H9 (cell line): ENCODE measurements at regions not wholly inside any gene's neighbourhood (a gene's known extent, or its start where the extent isn't known, plus 50 kb on each side); places are given as distances from the start of the nearest gene placed in this dataset.

Experiments
- DNase-seq: peaks from one replicate; pipeline ENCODE4 v3.0.0-alpha.2; 2017
- H2AFZ ChIP-seq: one replicate; pipeline ENCODE4 v1.6.1; 2013; ENCODE audit warnings: mild to moderate bottlenecking, low read length, control low read depth, moderate library complexity
- H2AK5ac ChIP-seq: 2 replicates; pipeline ENCODE4 v1.6.1; 2013; ENCODE audit warnings: low read length, control low read depth, mixed read lengths; ENCODE audit not compliant: insufficient read length
- H2BK120ac ChIP-seq: one replicate; pipeline ENCODE4 v1.6.1; 2013; ENCODE audit warnings: low read depth, mild to moderate bottlenecking, low read length, control low read depth, inconsistent platforms; ENCODE audit not compliant: poor library complexity, severe bottlenecking
- H2BK12ac ChIP-seq: 2 replicates; pipeline ENCODE4 v1.6.1; 2013; ENCODE audit warnings: low read length, control low read depth, mixed read lengths, low read depth; ENCODE audit not compliant: insufficient read length
- H2BK15ac ChIP-seq: 2 replicates; pipeline ENCODE4 v1.6.1; 2013; ENCODE audit warnings: low read depth, low read length, control low read depth
- H2BK20ac ChIP-seq: one replicate; pipeline ENCODE4 v1.6.1; 2013; ENCODE audit warnings: low read depth, mild to moderate bottlenecking, low read length, control low read depth, inconsistent platforms; ENCODE audit not compliant: poor library complexity, severe bottlenecking
- H2BK5ac ChIP-seq: 2 replicates; pipeline ENCODE4 v1.6.1; 2013; ENCODE audit warnings: low read length, control low read depth, mixed read lengths; ENCODE audit not compliant: insufficient read length
- H3K14ac ChIP-seq: 2 replicates; pipeline ENCODE4 v1.6.1; 2013; ENCODE audit warnings: low read length, control low read depth; ENCODE audit not compliant: insufficient read depth
- H3K18ac ChIP-seq: 2 replicates; pipeline ENCODE4 v1.6.1; 2013; ENCODE audit warnings: low read depth, mild to moderate bottlenecking, mixed read lengths, low read length, control low read depth; ENCODE audit not compliant: insufficient read length
- H3K23ac ChIP-seq: 2 replicates; pipeline ENCODE4 v1.6.1; 2013; ENCODE audit warnings: low read length, control low read depth, mixed read lengths, low read depth; ENCODE audit not compliant: insufficient read length
- H3K23me2 ChIP-seq: 2 replicates; pipeline ENCODE4 v1.6.1; 2013; ENCODE audit warnings: low read depth, mild to moderate bottlenecking, mixed read lengths, low read length, control low read depth; ENCODE audit not compliant: insufficient read length, poor library complexity, severe bottlenecking
- H3K27ac ChIP-seq: 2 replicates; pipeline ENCODE4 v1.5.1; 2013; ENCODE audit warnings: low read length, control low read depth, mixed read lengths, low read depth; ENCODE audit not compliant: insufficient read length
- H3K27me3 ChIP-seq: 2 replicates; pipeline ENCODE4 v1.6.1; 2013; ENCODE audit warnings: low read length, control low read depth, inconsistent platforms; ENCODE audit not compliant: insufficient read depth
- H3K4ac ChIP-seq: 2 replicates; pipeline ENCODE4 v1.6.1; 2013; ENCODE audit warnings: low read depth, mild to moderate bottlenecking, control low read depth, inconsistent platforms, low read length, moderate library complexity
- H3K4me1 ChIP-seq: 2 replicates; pipeline ENCODE4 v1.6.1; 2013; ENCODE audit warnings: low read length, control low read depth, inconsistent platforms; ENCODE audit not compliant: insufficient read depth
- H3K4me2 ChIP-seq: 2 replicates; pipeline ENCODE4 v1.6.1; 2013; ENCODE audit warnings: low read length, control low read depth, mixed read lengths; ENCODE audit not compliant: insufficient read length, insufficient read depth
- H3K56ac ChIP-seq: 2 replicates; pipeline ENCODE4 v1.6.1; 2013; ENCODE audit warnings: low read depth, mild to moderate bottlenecking, mixed read lengths, low read length, control low read depth; ENCODE audit not compliant: insufficient read length
- H3K79me1 ChIP-seq: 2 replicates; pipeline ENCODE4 v1.6.1; 2013; ENCODE audit warnings: low read depth, mild to moderate bottlenecking, moderate library complexity, low read length, control low read depth, inconsistent platforms; ENCODE audit not compliant: insufficient read depth, poor library complexity, severe bottlenecking
- H3K79me2 ChIP-seq: 2 replicates; pipeline ENCODE4 v1.6.1; 2013; ENCODE audit warnings: low read length, control low read depth, inconsistent platforms; ENCODE audit not compliant: insufficient read depth
- H3K9ac ChIP-seq: 2 replicates; pipeline ENCODE4 v1.6.1; 2013; ENCODE audit warnings: low read length, control low read depth, mixed read lengths; ENCODE audit not compliant: insufficient read length; ENCODE audit errors: extremely low read depth
- H3K9me3 ChIP-seq: one replicate; pipeline ENCODE4 v1.6.1; 2013; ENCODE audit warnings: low read depth, low read length, inconsistent platforms; ENCODE audit not compliant: control insufficient read depth
- H3T11ph ChIP-seq: one replicate; pipeline ENCODE4 v1.6.1; 2013; ENCODE audit warnings: mild to moderate bottlenecking, low read length, control low read depth, inconsistent platforms
- H4K20me1 ChIP-seq: one replicate; pipeline ENCODE4 v1.6.1; 2013; ENCODE audit not compliant: control insufficient read depth, insufficient read length, insufficient read depth
- H4K5ac ChIP-seq: 2 replicates; pipeline ENCODE4 v1.6.1; 2013; ENCODE audit warnings: low read depth, mild to moderate bottlenecking, mixed read lengths, low read length, control low read depth; ENCODE audit not compliant: insufficient read length
- H4K8ac ChIP-seq: replicated peaks from 2 replicates; pipeline ENCODE4 v1.6.1; 2013; ENCODE audit warnings: low read length, control low read depth, mixed read lengths, low read depth; ENCODE audit not compliant: insufficient read length
- H4K91ac ChIP-seq: 2 replicates; pipeline ENCODE4 v1.6.1; 2013; ENCODE audit warnings: low read depth, mild to moderate bottlenecking, moderate library complexity, mixed read lengths, low read length, control low read depth; ENCODE audit not compliant: insufficient read length
- H3K27ac Mint-ChIP-seq, 3 experiments: 2 replicates in 2 of 3; 3 replicates in 1 of 3; pipeline ENCODE4 v1.8.0; 2020 to 2021; ENCODE audit warnings: mixed read lengths in 3 of 3, mild to moderate bottlenecking in 1 of 3, moderate library complexity in 1 of 3
- H3K27me3 Mint-ChIP-seq: 2 replicates; pipeline ENCODE4 v1.8.0; 2021; ENCODE audit warnings: low read depth, mild to moderate bottlenecking, moderate library complexity, mixed read lengths
- H3K36me3 Mint-ChIP-seq, 3 experiments: 2 replicates in 2 of 3; 3 replicates in 1 of 3; pipeline ENCODE4 v1.8.0; 2020 to 2021; ENCODE audit warnings: low read depth in 3 of 3, mixed read lengths in 3 of 3; ENCODE audit not compliant: insufficient read depth in 1 of 3
- H3K4me1 Mint-ChIP-seq, 2 experiments: 2 replicates each; pipeline ENCODE4 v1.8.0; 2020; ENCODE audit warnings: mixed read lengths in 2 of 2
- H3K4me3 Mint-ChIP-seq, 2 experiments: 2 replicates in 1 of 2; 3 replicates in 1 of 2; pipeline ENCODE4 v1.8.0; 2020 to 2021; ENCODE audit warnings: mild to moderate bottlenecking in 2 of 2, mixed read lengths in 2 of 2, moderate library complexity in 1 of 2
- H3K9me3 Mint-ChIP-seq, 2 experiments: 2 replicates in 1 of 2; 3 replicates in 1 of 2; pipeline ENCODE4 v1.8.0; 2020; ENCODE audit warnings: mild to moderate bottlenecking in 2 of 2, mixed read lengths in 2 of 2, moderate library complexity in 1 of 2
- WGBS: extraction: QIAGEN DNeasy Blood & Tissue Kit; methylation state at CpG from one replicate; pipeline ENCODE4 v1.1.7; 2013; ENCODE audit warnings: missing lambda C conversion rate, low lambda C conversion rate, mixed read lengths; ENCODE audit not compliant: insufficient read length; ENCODE audit errors: extremely low coverage; 5-methylcytosine and 5-hydroxymethylcytosine counted together
- TF ChIP-seq, protein P1 (sequence below): fragments of 200-600 bp; sonication (generic); conservative IDR thresholded peaks from 3 replicates; pipeline ENCODE4 v1.8.0; 2021; ENCODE audit warnings: antibody characterized with exemption, mild to moderate bottlenecking

DNA sequence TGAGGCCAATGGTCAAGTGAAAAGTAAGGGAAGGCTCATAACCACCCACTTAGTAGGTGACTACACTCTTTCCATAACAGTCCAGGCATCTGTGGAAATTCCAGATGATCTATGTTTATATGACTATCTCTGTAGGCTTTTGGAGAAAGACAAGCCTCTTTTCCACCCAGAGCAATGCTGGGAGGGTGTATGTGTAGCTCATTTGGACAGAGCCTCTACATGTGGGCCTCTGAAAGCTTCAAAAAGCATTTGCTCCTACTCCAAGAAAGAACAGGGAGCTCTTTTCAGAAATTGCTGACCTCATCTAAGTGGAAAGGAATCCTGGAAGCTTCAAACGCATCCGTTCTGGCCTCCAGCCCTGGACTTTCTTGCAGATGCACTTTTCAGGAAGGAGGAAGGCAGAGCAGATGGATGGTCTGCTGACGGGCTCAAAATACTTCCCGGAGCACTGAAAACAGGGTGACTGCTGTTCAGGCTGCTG lies 308.7 kb downstream of the LRATD1 start:
- DNase-seq, result no peak
- Histone ChIP-seq H3K27me3 (no peaks in the 10 kb centered on the region), H2BK20ac (no peak overlapping the region), H3K9me3 (no peaks in the 10 kb centered on the region), H4K91ac (no peak overlapping the region), H3K79me2 (no peaks in the 10 kb centered on the region), H4K5ac (no peak overlapping the region), H3K23ac (no peak overlapping the region), H3K4me2 (no peak overlapping the region), H3K79me1 (no peaks in the 10 kb centered on the region), H3K18ac (no peak overlapping the region), H3K9ac (no peak overlapping the region), H3T11ph (no peak overlapping the region), H3K27ac (no peak overlapping the region), H3K4ac (no peak overlapping the region), H2AFZ (no peak overlapping the region), H2BK15ac (no peak overlapping the region), H3K14ac (no peak overlapping the region), H2AK5ac (no peak overlapping the region), H4K20me1 (no peaks in the 10 kb centered on the region), H2BK120ac (no peak overlapping the region), H3K56ac (no peak overlapping the region), H4K8ac (no peak overlapping the region), H2BK5ac (no peak overlapping the region), H3K23me2 (no peaks in the 10 kb centered on the region), H3K4me1 (no peaks in the 10 kb centered on the region), H2BK12ac (no peak overlapping the region)
- peaks cover 3 to 16% of the 10 kb centered on the region in 2 experiments; a peak in 4 of 5 replicates for H3K9me3 Mint-ChIP-seq
- no peaks in the 10 kb centered on the region; the same call in 1 of the 2 replicates for H3K27me3 Mint-ChIP-seq
- WGBS, result no CpG with 5 or more reads among the region's 4 CpGs
- H3K4me1 Mint-ChIP-seq, result peaks cover 0 to 7% of the 10 kb centered on the region in 2 experiments; a peak in 2 of 4 replicates
- no peak overlapping the region for H3K4me3 Mint-ChIP-seq
- H3K27ac Mint-ChIP-seq, result no peak overlapping the region; a peak in 1 of 7 replicates
- TF ChIP-seq, protein P1, sequence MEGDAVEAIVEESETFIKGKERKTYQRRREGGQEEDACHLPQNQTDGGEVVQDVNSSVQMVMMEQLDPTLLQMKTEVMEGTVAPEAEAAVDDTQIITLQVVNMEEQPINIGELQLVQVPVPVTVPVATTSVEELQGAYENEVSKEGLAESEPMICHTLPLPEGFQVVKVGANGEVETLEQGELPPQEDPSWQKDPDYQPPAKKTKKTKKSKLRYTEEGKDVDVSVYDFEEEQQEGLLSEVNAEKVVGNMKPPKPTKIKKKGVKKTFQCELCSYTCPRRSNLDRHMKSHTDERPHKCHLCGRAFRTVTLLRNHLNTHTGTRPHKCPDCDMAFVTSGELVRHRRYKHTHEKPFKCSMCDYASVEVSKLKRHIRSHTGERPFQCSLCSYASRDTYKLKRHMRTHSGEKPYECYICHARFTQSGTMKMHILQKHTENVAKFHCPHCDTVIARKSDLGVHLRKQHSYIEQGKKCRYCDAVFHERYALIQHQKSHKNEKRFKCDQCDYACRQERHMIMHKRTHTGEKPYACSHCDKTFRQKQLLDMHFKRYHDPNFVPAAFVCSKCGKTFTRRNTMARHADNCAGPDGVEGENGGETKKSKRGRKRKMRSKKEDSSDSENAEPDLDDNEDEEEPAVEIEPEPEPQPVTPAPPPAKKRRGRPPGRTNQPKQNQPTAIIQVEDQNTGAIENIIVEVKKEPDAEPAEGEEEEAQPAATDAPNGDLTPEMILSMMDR, result no peak
- peaks cover 0 to 4% (median 0%) of the 10 kb centered on the region in 3 experiments; a peak in 2 of 7 replicates for H3K36me3 Mint-ChIP-seq
